Ecto neural progenitor cell (in vitro differentiated cells): ENCODE measurements at regions not wholly inside any gene's neighbourhood (a gene's known extent, or its start where the extent isn't known, plus 50 kb on each side); places are given as distances from the start of the nearest gene placed in this dataset.

Experiments used
- DNase-seq: peaks from one replicate; pipeline ENCODE4 v3.0.0-alpha.2; 2018; ENCODE audit warnings: low spot score

- no peak for DNase-seq
These were observed 511.4 kb upstream of the MCTP2 start for GRCh38 chr15:93719921-93720351.

- DNase-seq = no peak
These were observed 514.6 kb upstream of the MCTP2 start for GRCh38 chr15:93716615-93717231.

- DNase-seq = no peak
These were observed 521.7 kb upstream of the MCTP2 start for GRCh38 chr15:93709708-93710107.

- DNase-seq = no peak
These were observed 522.5 kb upstream of the MCTP2 start for GRCh38 chr15:93708724-93709445.

- no peak for DNase-seq
These were observed 523.6 kb upstream of the MCTP2 start for GRCh38 chr15:93707751-93708150.

- DNase-seq = no peak
These were observed 524.7 kb upstream of the MCTP2 start for GRCh38 chr15:93706495-93707292.

- no peak for DNase-seq
These were observed 525.5 kb upstream of the MCTP2 start for GRCh38 chr15:93705753-93706455.

GRCh38 chr15:93703092-93703739, 528.1 kb upstream of the MCTP2 start:
- DNase-seq = no peak

GRCh38 chr15:93700051-93700450, 531.3 kb upstream of the MCTP2 start:
- no peak for DNase-seq

- no peak for DNase-seq
These were observed 537.3 kb upstream of the MCTP2 start for GRCh38 chr15:93694033-93694432.

GRCh38 chr15:93683651-93684050, 547.7 kb upstream of the MCTP2 start:
- DNase-seq = no peak

GRCh38 chr15:93671387-93671943, 559.9 kb upstream of the MCTP2 start:
- DNase-seq = no peak

- no peak for DNase-seq
These were observed 560.4 kb upstream of the MCTP2 start for GRCh38 chr15:93670931-93671330.

- no peak for DNase-seq
These were observed 567.0 kb upstream of the MCTP2 start for GRCh38 chr15:93664213-93664956.

GRCh38 chr15:93662162-93662885, 569.0 kb upstream of the MCTP2 start:
- no peak for DNase-seq

- DNase-seq = no peak
These were observed 569.2 kb upstream of the RGMA start for GRCh38 chr15:93658026-93658816.

GRCh38 chr15:93656041-93656440, 567.0 kb upstream of the RGMA start:
- no peak for DNase-seq

GRCh38 chr15:93649691-93650235, 560.8 kb upstream of the RGMA start:
- DNase-seq = no peak

- no peak for DNase-seq
These were observed 557.2 kb upstream of the RGMA start for GRCh38 chr15:93646193-93646592.
